ENCODE measurements at regions not wholly inside any gene's neighbourhood (a gene's known extent, or its start where the extent isn't known, plus 50 kb on each side); places are given as distances from the start of the nearest gene placed in this dataset.
"Not testable (repeated sequence)": the region's sequence is repeated elsewhere in the genome, so short reads cannot be mapped to it uniquely, and the experiment has no call there.

- DNase-seq (ENCODE audit: low read depth in 2 of 2): not testable (repeated sequence)
Observed at GRCh38 chr4:22630161-22630975, 62.4 kb upstream of the GBA3 start.

DNA sequence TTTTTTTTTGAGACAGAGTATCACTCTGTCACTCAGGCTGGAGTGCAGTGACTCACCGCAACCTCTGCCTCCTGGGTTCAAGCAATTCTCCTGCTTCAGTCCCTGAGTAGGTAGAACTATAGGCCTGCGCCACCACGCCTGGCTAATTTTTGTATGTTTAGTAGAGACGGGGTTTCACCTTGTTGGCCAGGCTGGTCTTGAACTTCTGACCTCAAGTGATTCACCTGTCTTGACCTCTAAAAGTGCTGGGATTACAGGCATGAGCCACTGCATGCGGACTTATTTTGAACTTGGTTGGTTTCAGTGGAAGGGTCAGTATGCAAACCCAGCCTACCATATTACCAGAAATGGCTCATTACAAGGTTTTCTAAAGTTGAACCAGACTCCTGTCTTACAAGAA lies 61.6 kb upstream of the GBA3 start:
- not testable (repeated sequence) for DNase-seq (ENCODE audit: low read depth in 2 of 2)

DNA sequence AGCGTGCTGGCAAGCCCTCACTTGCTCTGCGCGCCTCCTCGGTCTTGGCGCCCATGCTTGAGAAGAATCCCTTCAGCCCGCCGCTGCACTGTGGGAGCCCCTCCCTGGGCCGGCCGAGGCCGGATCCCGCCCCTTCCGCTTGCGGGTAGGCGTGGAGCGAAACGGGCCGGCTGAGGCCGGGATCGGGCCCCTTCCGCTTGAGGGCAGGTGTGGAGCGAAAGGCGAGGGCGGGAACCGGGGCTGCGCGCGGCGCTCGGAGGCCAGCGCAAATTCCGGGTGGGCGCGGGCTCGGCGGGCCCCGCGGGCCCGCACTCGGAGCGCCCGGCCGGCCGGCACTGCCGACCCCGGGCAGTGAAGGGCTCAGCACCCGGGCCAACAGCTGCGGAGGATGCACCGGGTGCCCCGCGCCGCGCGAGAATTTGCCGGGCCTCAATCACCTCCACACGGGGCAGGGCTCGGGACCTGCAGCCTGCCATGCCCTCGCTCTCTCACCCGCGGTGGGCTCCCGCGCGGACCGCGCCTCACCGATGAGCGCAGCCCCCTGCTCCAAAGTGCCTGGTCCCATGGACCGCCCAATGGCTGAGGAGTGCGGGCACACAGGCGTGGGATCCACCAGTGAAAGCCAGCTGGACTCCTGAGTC lies 58.1 kb upstream of the GBA3 start:
- DNase-seq (ENCODE audit: low read depth in 2 of 2): no peak

- not testable (repeated sequence) for DNase-seq (ENCODE audit: low read depth in 2 of 2)
Observed at GRCh38 chr4:22635182-22635549, 57.6 kb upstream of the GBA3 start.

DNA sequence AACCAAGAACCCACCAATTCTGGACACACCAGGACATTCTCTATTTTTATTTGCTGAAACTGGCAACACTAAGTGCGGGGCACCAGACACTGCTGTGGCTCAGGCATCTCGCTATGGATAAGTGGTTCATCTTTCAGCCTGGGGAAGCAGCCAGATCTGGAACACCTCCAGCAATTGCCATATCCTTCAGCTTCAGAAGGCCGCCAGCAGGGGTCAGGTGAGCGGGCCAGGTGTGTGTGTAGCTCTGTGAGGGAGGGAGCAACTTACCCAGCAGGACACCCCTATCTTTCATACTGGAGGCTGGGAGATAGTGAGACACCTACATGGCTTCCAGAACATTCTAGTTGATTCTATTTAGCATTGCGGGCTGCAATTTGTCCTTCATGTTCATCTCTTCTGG lies 57.0 kb upstream of the GBA3 start:
- DNase-seq (ENCODE audit: low read depth in 2 of 2): no peak

DNA sequence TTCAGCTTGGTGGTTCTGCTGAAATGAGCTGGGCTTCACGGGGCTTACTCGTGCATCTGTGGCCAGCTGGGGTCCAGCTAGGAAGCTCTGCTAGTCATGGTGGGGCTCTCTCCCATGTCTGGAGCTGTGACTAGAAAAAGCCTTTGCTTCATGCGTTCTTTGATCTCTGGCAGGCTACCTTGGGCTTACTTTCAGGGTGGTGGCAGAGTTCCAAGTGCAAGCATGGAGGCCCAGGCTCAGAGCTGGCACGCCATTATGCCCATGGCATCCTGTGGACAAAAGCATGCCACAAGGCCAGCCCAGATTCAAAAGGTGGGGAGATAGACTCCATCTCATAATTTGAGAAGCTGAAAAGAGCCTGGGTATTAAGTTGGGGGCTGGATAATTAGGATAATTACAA lies 55.4 kb upstream of the GBA3 start:
- no peak for DNase-seq (ENCODE audit: low read depth in 2 of 2)
